22Rv1 (cell line): ENCODE measurements at regions not wholly inside any gene's neighbourhood (a gene's known extent, or its start where the extent isn't known, plus 50 kb on each side); places are given as distances from the start of the nearest gene placed in this dataset.

Source experiments
- CTCF ChIP-seq: fragments of 450-650 bp; IDR thresholded peaks from 2 replicates; pipeline ENCODE4 v1.5.1; 2017; ENCODE audit warnings: mild to moderate bottlenecking
- ZFX ChIP-seq: fragments of 450-650 bp; IDR thresholded peaks from 2 replicates; pipeline ENCODE4 v1.6.1; 2017; ENCODE audit warnings: antibody characterized with exemption, borderline replicate concordance

- TF ChIP-seq CTCF (no peak), ZFX (no peak)
These were observed 295.0 kb upstream of the NCAM2 start for GRCh38 chr21:20703112-20703767.
